Trophoblast cell (in vitro differentiated cells and primary cell): ENCODE measurements at regions not wholly inside any gene's neighbourhood (a gene's known extent, or its start where the extent isn't known, plus 50 kb on each side); places are given as distances from the start of the nearest gene placed in this dataset.

ENCODE experiments used
- DNase-seq, 2 donors: peaks; one replicate each; pipeline ENCODE4 v3.0.0-alpha.2; 2016
- H2AFZ ChIP-seq: 2 replicates; pipeline ENCODE4 v1.6.1; 2013; ENCODE audit warnings: low read length, moderate library complexity, mild to moderate bottlenecking; ENCODE audit not compliant: insufficient read depth, poor library complexity
- H2AK5ac ChIP-seq: 2 replicates; pipeline ENCODE4 v1.6.1; 2013; ENCODE audit warnings: mild to moderate bottlenecking, low read length
- H2BK120ac ChIP-seq: 2 replicates; pipeline ENCODE4 v1.6.1; 2013; ENCODE audit warnings: low read length, mild to moderate bottlenecking, moderate library complexity; ENCODE audit not compliant: insufficient read depth, poor library complexity
- H2BK12ac ChIP-seq: 2 replicates; pipeline ENCODE4 v1.6.1; 2013; ENCODE audit warnings: mild to moderate bottlenecking, low read length, moderate library complexity
- H2BK5ac ChIP-seq: 2 replicates; pipeline ENCODE4 v1.6.1; 2013; ENCODE audit warnings: low read length, low read depth, moderate library complexity, mild to moderate bottlenecking; ENCODE audit not compliant: poor library complexity
- H3K14ac ChIP-seq: 2 replicates; pipeline ENCODE4 v1.6.1; 2013; ENCODE audit warnings: mild to moderate bottlenecking, low read length
- H3K18ac ChIP-seq: 2 replicates; pipeline ENCODE4 v1.6.1; 2013; ENCODE audit warnings: mild to moderate bottlenecking, low read length
- H3K23ac ChIP-seq: 2 replicates; pipeline ENCODE4 v1.6.1; 2013; ENCODE audit warnings: low read length
- H3K27ac ChIP-seq: 2 replicates; pipeline ENCODE4 v1.5.1; 2013; ENCODE audit warnings: low read depth, mild to moderate bottlenecking, inconsistent platforms, low read length, moderate library complexity
- H3K27me3 ChIP-seq: 2 replicates; pipeline ENCODE4 v1.6.1; 2013; ENCODE audit warnings: inconsistent platforms, mild to moderate bottlenecking, low read length, moderate library complexity; ENCODE audit not compliant: insufficient read depth
- H3K36me3 ChIP-seq, 2 experiments: 1 replicate in 1 of 2; 2 replicates in 1 of 2; pipeline ENCODE4 v1.6.1; 2013; ENCODE audit warnings: low read length in 2 of 2, mild to moderate bottlenecking in 2 of 2, moderate library complexity in 1 of 2; ENCODE audit not compliant: insufficient read depth in 2 of 2, control insufficient read depth in 1 of 2
- H3K4ac ChIP-seq: 2 replicates; pipeline ENCODE4 v1.6.1; 2013; ENCODE audit warnings: low read depth, mild to moderate bottlenecking, low read length, moderate library complexity
- H3K4me1 ChIP-seq, 2 experiments: 1 replicate in 1 of 2; 2 replicates in 1 of 2; pipeline ENCODE4 v1.6.1; 2013; ENCODE audit warnings: low read length in 2 of 2, mild to moderate bottlenecking in 2 of 2, moderate library complexity in 1 of 2; ENCODE audit not compliant: insufficient read depth in 2 of 2, control insufficient read depth in 1 of 2
- H3K4me2 ChIP-seq: 2 replicates; pipeline ENCODE4 v1.6.1; 2013; ENCODE audit warnings: inconsistent platforms, mild to moderate bottlenecking, low read length, moderate library complexity
- H3K4me3 ChIP-seq: 2 replicates; pipeline ENCODE4 v1.5.1; 2013; ENCODE audit warnings: mild to moderate bottlenecking, low read depth, low read length, inconsistent platforms
- H3K79me1 ChIP-seq: one replicate; pipeline ENCODE4 v1.6.1; 2013; ENCODE audit warnings: low read length
- H3K79me2 ChIP-seq: 2 replicates; pipeline ENCODE4 v1.6.1; 2013; ENCODE audit warnings: low read length, mild to moderate bottlenecking; ENCODE audit not compliant: control insufficient read depth, insufficient read depth, poor library complexity
- H3K9ac ChIP-seq: 2 replicates; pipeline ENCODE4 v1.6.1; 2013; ENCODE audit warnings: mild to moderate bottlenecking, low read length
- H3K9me3 ChIP-seq: 2 replicates; pipeline ENCODE4 v1.6.1; 2013; ENCODE audit warnings: low read depth, mild to moderate bottlenecking, control low read depth, inconsistent platforms, low read length; ENCODE audit not compliant: insufficient read depth
- H4K12ac ChIP-seq: 2 replicates; pipeline ENCODE4 v1.6.1; 2013; ENCODE audit warnings: low read depth, mild to moderate bottlenecking, low read length, moderate library complexity
- H4K8ac ChIP-seq: 2 replicates; pipeline ENCODE4 v1.6.1; 2013; ENCODE audit warnings: low read depth, mild to moderate bottlenecking, low read length, moderate library complexity
- H4K91ac ChIP-seq: one replicate; pipeline ENCODE4 v1.6.1; 2013; ENCODE audit warnings: low read depth, mild to moderate bottlenecking, low read length, moderate library complexity
- WGBS: extraction: QIAGEN DNeasy Blood & Tissue Kit; methylation state at CpG from one replicate; pipeline ENCODE4 v1.1.7; 2013; ENCODE audit warnings: missing lambda C conversion rate; ENCODE audit not compliant: insufficient read length, insufficient coverage; ENCODE audit errors: extremely low coverage; 5-methylcytosine and 5-hydroxymethylcytosine counted together

DNA sequence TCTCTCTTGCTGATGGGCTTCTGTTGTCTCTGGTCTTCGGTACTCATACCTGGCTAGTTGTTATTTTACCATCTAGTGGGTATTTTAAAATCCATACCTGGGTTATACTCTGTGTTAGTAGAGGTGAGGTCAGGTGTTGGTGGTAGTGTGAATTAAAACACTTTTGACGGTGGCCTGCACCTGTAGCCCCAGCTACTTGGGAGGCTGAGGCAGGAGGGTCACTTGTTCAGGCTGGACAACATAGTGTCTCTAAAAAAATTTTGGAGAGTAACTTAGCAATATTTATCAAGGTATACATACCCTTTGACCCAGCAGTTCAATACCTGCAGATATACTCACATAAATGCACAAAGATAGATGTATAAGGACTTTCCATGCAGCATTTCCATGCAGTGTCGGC lies 55.4 kb downstream of the GSX1 start:
- no peaks in the 10 kb centered on the region for H3K79me2 ChIP-seq
- H3K27me3 ChIP-seq: no peaks in the 10 kb centered on the region
- H3K9ac ChIP-seq: no peak overlapping the region
- H3K36me3 ChIP-seq: no peaks in the 10 kb centered on the region
- no peak overlapping the region for H3K4ac ChIP-seq
- H4K8ac ChIP-seq: no peak overlapping the region
- no peak overlapping the region for H3K4me3 ChIP-seq
- H4K91ac ChIP-seq: no peak overlapping the region
- no peak overlapping the region for H3K27ac ChIP-seq
- H3K9me3 ChIP-seq: no peaks in the 10 kb centered on the region
- no peak overlapping the region for H2AK5ac ChIP-seq
- no peaks in the 10 kb centered on the region for H3K79me1 ChIP-seq
- no peak overlapping the region for H4K12ac ChIP-seq
- no peak for DNase-seq
- no peak overlapping the region for H2BK120ac ChIP-seq
- H3K4me2 ChIP-seq: no peak overlapping the region
- H2BK5ac ChIP-seq: no peak overlapping the region
- no peak overlapping the region for H3K18ac ChIP-seq
- H3K4me1 ChIP-seq: peaks cover 2% of the 10 kb centered on the region in 2 experiments
- H3K23ac ChIP-seq: no peak overlapping the region
- no peak overlapping the region for H2AFZ ChIP-seq
- no CpG with 5 or more reads among the region's 3 CpGs for WGBS
- no peak overlapping the region for H3K14ac ChIP-seq
- H2BK12ac ChIP-seq: no peak overlapping the region

DNA sequence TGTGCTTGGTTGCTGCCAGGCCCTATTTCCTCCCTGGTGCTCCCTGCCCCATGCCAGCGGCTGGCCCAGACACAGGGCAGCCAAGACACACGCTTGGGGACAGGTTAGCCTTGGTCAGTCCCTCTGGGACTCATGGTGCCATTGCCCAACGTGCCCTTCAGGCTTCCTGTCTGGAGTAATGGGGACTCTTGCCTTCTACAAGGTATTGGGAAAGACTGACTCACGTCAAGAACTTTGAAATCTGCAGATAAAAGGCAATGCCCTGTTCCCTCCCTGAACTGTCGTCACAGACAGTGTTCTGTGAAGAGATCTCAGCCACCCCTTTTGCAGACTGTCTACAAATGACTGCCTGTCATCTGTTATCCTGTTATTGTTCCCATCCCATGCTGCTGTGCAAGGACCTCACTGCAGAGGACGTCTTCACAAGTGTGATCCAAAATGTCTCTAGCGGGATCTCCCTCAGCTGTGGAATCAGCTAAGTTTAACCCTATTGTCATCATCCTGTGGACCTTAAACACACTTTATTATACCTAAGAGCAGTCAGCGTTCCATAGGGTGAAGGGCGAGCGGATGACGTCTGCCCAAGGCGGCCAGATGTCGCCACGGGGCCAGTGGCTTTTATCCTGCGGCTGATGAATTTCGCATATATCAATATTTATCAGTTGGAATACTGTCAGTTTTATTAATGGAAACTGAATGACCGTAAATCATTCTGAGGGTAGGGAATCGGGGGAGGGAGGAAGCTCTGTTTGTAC lies 59.0 kb downstream of the GSX1 start:
- Histone ChIP-seq H3K4me1 (peaks cover 2 to 4% of the 10 kb centered on the region in 2 experiments), H3K4me3 (no peak overlapping the region), H3K23ac (no peak overlapping the region), H2AK5ac (no peak overlapping the region), H3K4me2 (no peak overlapping the region), H3K36me3 (no peaks in the 10 kb centered on the region), H4K8ac (no peak overlapping the region), H3K9ac (no peak overlapping the region), H3K79me1 (no peaks in the 10 kb centered on the region), H3K4ac (no peak overlapping the region), H2BK120ac (no peak overlapping the region), H2BK12ac (no peak overlapping the region), H2BK5ac (no peak overlapping the region), H3K14ac (no peak overlapping the region), H3K27ac (no peak overlapping the region), H3K79me2 (no peaks in the 10 kb centered on the region), H4K12ac (no peak overlapping the region), H3K18ac (no peak overlapping the region), H3K27me3 (no peaks in the 10 kb centered on the region), H4K91ac (no peak overlapping the region), H3K9me3 (no peaks in the 10 kb centered on the region), H2AFZ (no peak overlapping the region)
- DNase-seq: peak; percentile 78 to 81
- no CpG with 5 or more reads among the region's 18 CpGs for WGBS

DNA sequence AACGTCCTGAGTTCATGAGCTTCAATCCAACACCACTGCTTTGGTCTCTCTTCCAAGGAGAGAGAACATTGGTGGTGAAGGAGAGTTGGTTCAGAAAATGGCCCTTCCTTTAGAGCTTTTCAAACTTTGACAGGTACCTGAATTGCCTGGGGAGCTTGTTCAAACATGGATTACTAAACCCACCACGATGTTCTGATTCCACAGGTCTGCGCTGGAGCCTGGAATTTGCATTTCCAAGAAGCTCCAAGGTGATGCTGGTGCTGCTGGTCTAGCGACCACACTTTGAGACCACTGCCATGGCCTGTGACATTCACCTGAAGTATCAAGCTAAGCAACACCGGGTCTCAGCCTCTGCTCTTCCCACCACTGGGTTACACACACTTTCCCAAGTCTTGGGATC lies 60.2 kb downstream of the GSX1 start:
- H3K4me3 ChIP-seq: no peak overlapping the region
- no peak overlapping the region for H3K9ac ChIP-seq
- H3K14ac ChIP-seq: no peak overlapping the region
- H2AK5ac ChIP-seq: no peak overlapping the region
- H3K23ac ChIP-seq: no peak overlapping the region
- H3K4me2 ChIP-seq: no peak overlapping the region
- H2BK5ac ChIP-seq: no peak overlapping the region
- H4K91ac ChIP-seq: no peak overlapping the region
- no peaks in the 10 kb centered on the region for H3K79me2 ChIP-seq
- no peak overlapping the region for H3K18ac ChIP-seq
- no peak overlapping the region for H3K27ac ChIP-seq
- no peaks in the 10 kb centered on the region for H3K36me3 ChIP-seq
- WGBS: no CpG with 5 or more reads among the region's 5 CpGs
- no peak overlapping the region for H3K4ac ChIP-seq
- H4K8ac ChIP-seq: no peak overlapping the region
- H3K9me3 ChIP-seq: no peaks in the 10 kb centered on the region
- H3K27me3 ChIP-seq: no peaks in the 10 kb centered on the region
- H2BK12ac ChIP-seq: no peak overlapping the region
- peaks cover 4% of the 10 kb centered on the region in 2 experiments for H3K4me1 ChIP-seq
- H2BK120ac ChIP-seq: no peak overlapping the region
- DNase-seq: peak; percentile 23 to 58
- no peak overlapping the region for H2AFZ ChIP-seq
- no peaks in the 10 kb centered on the region for H3K79me1 ChIP-seq
- H4K12ac ChIP-seq: no peak overlapping the region

DNA sequence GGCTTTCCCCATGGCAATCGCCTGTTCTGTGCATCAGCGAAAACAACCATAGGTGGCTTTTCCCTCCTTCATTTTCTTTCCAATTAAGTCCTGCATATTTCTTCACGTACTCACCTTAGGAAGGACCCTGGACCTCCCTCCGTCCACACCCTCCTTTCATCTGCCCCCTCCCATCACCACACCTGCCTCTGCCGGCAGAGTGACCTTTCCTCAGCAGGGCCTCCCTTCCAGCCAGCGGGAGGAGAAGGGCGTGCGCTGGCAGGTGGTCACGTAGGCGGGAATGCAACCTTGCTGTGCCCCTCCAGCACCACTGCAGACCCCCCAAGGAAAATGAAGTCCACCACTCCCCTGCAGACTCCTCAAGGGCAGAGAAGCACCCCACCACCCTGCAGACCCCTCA lies 61.1 kb downstream of the GSX1 start:
- Histone ChIP-seq H3K9ac (no peak overlapping the region), H3K9me3 (no peaks in the 10 kb centered on the region), H3K4me2 (no peak overlapping the region), H3K79me2 (no peaks in the 10 kb centered on the region), H3K27me3 (no peaks in the 10 kb centered on the region), H3K36me3 (no peaks in the 10 kb centered on the region), H2BK12ac (no peak overlapping the region), H3K4me3 (no peak overlapping the region), H2BK120ac (no peak overlapping the region), H3K27ac (no peak overlapping the region), H3K23ac (no peak overlapping the region), H3K4me1 (peaks cover 9% of the 10 kb centered on the region in 2 experiments), H4K91ac (no peak overlapping the region), H3K4ac (no peak overlapping the region), H2AK5ac (no peak overlapping the region), H2AFZ (no peak overlapping the region), H4K8ac (no peak overlapping the region), H4K12ac (no peak overlapping the region), H3K79me1 (no peaks in the 10 kb centered on the region), H3K18ac (no peak overlapping the region), H2BK5ac (no peak overlapping the region), H3K14ac (no peak overlapping the region)
- no CpG with 5 or more reads among the region's 10 CpGs for WGBS
- no peak for DNase-seq
